GDM1 (cell line): ENCODE measurements at regions not wholly inside any gene's neighbourhood (a gene's known extent, or its start where the extent isn't known, plus 50 kb on each side); places are given as distances from the start of the nearest gene placed in this dataset.
"Not testable (repeated sequence)": the region's sequence is repeated elsewhere in the genome, so short reads cannot be mapped to it uniquely, and the experiment has no call there.

Experiments
- DNase-seq: peaks from one replicate; lab custom pipeline; 2025; lab: John Stamatoyannopoulos, UW

- not testable (repeated sequence) for DNase-seq
Observed at GRCh38 chr13:64077132-64077835, 2661.6 kb upstream of the PCDH20 start.

DNA sequence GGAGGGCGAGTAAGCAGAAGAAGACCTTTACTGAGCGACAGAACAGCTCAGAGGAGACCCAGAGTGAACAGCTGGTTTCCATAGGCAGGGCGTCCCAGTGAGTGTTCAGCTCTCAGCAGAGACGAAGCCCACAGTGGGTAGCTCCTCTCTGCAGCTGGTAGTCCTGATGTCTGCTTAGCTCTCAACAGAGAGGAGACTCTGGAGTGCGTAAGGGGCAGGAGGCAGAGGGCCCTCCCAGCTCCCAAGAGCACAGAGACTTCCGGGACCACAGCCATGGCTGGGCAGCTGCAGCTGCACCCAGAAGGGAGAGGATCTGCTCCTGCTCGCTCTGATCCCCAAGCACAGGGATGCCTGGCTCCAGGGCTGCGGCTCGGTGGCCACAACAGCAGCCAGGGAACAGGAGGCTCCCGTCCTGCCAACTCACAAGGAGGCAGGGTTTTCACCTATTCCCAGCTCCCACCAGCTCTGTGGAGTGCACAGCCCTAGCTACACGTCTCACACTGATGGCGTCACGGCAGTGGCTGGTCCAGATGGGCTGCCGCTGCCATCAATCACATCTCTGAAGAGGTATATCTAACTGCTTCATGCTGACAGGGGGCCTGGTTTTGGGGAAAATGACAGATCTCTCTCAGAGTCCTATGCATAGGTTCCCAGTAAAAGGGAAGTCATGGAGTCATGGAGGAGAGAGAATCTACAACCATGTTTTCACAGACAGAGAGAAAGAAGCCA lies 2660.1 kb upstream of the PCDH20 start:
- DNase-seq, result no peak

- no peak for DNase-seq
Observed at GRCh38 chr13:64074971-64075474, 2659.4 kb upstream of the PCDH20 start.

DNA sequence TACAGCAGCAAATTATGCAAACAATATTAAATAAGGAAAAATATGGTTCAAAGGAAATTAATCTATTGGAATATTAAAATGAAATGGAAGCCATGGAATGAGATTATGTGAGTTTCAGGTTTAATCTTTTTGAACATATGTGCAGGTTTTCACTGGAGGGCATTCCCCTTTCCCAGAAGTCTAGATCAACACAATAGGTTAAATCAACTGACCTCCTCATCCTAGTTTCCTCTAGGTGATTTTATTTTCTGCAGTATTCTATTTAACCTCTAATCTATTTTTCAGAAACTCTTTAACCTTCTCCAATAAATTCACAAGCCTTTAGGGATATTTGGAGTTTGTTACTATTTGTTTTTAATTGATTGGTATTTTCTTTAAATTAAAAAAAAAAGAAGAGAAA lies 2657.6 kb upstream of the PCDH20 start:
- no peak for DNase-seq

- DNase-seq, result no peak
Observed at GRCh38 chr13:64071352-64071751, 2655.7 kb upstream of the PCDH20 start.

- DNase-seq, result no peak
Observed at GRCh38 chr13:64069892-64070291, 2654.2 kb upstream of the PCDH20 start.

- DNase-seq, result no peak
Observed at GRCh38 chr13:64066711-64067110, 2651.1 kb upstream of the PCDH20 start.

- no peak for DNase-seq
Observed at GRCh38 chr13:64061649-64062048, 2646.0 kb upstream of the PCDH20 start.

- DNase-seq, result no peak
Observed at GRCh38 chr13:64057372-64058020, 2641.8 kb upstream of the PCDH20 start.

DNA sequence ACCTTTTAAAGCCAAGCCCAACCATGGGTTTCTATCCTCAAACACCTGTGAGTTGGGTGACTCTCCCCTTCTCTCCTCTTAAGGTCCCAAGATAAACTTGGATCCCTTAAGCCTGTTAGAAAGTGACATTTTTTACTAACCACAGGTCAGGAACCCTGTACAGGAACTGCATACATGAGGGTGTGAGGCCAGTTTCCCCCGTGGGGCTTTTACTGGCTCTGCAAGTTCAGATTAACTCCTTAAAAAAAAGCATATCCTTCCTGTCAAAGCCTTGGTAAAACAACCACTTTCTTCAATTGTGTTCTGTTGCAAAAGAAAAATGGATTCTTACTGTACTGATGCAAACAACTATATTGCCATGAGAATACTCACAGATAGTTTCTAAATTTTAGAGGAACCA lies 2638.7 kb upstream of the PCDH20 start:
- DNase-seq, result peak; percentile 90

GRCh38 chr13:64052521-64052920 lies 2636.9 kb upstream of the PCDH20 start:
- DNase-seq, result peak; percentile 72

- no peak for DNase-seq
Observed at GRCh38 chr13:64051278-64051677, 2635.6 kb upstream of the PCDH20 start.

DNA sequence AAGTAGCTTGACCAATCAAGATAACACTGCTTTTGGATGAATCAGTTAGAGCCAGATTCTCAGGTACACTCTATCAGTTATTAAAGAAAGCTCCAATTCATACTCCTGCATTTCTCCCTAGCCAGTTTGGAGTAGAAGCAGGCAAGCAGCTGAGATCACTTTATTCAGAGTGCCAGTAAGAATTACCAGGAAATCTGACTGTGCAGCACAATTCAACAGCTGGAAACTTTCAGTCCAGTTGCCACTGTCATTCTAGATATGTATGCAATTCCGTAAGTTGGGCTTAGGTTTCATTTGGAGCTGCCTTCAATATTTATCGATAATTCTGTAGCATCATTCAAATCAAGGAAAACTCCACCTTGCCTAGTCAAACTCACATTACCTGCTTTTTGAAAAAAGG lies 2625.6 kb upstream of the PCDH20 start:
- DNase-seq, result no peak

GRCh38 chr13:64033921-64034320 lies 2618.3 kb upstream of the PCDH20 start:
- no peak for DNase-seq

- DNase-seq, result no peak
Observed at GRCh38 chr13:64029343-64030093, 2613.9 kb upstream of the PCDH20 start.

- DNase-seq, result no peak
Observed at GRCh38 chr13:64028551-64028950, 2612.9 kb upstream of the PCDH20 start.

GRCh38 chr13:64020126-64020525 lies 2604.5 kb upstream of the PCDH20 start:
- no peak for DNase-seq

DNA sequence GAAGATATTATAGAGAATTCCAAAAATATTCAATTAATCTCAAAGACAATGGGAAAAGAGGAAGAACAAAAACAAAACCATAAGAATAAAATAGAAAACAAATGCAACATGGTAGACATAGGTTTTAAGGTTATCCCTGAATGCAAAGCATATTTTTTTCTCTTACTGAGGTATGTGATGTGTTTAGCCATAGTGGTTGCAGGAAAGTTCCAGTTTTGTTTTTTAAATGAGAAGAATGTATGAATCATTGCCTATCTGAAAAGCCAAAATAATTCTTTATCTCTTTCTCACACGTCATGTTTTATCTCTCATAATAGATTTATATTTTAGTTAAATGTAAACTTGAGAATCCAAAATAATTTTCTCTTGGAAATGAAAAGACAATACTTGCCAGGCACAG lies 2591.7 kb upstream of the PCDH20 start:
- no peak for DNase-seq

- DNase-seq, result no peak
Observed at GRCh38 chr13:64000321-64000720, 2584.7 kb upstream of the PCDH20 start.

DNA sequence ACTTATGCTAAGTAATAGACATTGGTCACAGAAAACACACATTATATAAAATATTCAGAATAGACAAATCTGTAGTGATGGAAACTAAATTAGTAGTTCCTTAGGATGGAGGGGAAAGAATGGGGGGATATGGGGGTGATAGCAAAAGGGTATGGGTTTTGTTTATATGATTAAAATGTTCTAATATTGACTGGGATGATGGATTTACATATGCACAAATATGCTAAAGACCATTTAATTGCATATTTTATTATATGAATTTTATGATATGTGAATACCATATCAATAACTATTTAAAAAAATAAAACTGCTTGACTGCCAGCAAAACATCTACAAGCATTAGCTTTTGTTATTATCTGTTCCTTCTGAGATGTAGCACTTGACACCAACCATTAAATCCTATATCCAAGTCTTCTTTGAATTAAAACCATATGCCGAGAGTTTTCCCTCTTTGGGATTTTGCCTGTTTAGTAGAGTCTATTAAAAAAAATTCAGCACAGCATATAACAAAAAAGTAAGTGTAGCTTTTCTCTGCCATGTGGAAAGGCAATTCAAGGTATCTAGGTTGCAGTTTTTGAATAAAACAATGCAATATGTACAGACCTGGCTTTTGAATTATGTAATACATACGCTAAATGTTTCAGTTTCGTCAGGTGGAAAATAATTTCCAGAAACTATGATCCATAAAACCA lies 2584.1 kb upstream of the PCDH20 start:
- no peak for DNase-seq

- no peak for DNase-seq
Observed at GRCh38 chr13:63983366-63983765, 2567.7 kb upstream of the PCDH20 start.

DNA sequence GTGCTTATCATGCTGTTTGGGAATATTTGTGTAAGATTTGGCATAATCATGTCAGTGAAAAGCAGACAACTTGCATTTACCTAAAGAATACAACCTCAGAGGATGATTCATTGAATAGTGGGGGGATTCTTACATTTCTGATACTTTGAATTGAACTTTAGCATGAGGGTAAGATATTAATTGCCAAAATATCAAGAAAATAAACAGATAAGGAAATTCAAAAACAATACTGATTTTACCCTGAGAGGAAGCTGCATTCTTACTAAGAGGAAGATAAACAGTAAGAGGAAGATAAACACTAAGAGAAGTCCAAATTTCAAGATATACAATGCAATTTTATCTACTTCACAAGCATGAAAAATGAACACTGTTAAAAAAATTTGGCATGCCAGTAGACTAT lies 2564.3 kb upstream of the PCDH20 start:
- DNase-seq, result no peak
